Epithelial cell of esophagus (primary cell): ENCODE measurements at regions not wholly inside any gene's neighbourhood (a gene's known extent, or its start where the extent isn't known, plus 50 kb on each side); places are given as distances from the start of the nearest gene placed in this dataset.
A peak's percentile ranks its signal among the peaks of the same experiment; 100 is the strongest.

Experiments used
- DNase-seq: peaks from one replicate; pipeline ENCODE4 v3.0.0; 2010; ENCODE audit warnings: low read depth
- H3K4me3 ChIP-seq: 2 replicates; pipeline ENCODE4 v1.5.1; 2011; ENCODE audit warnings: mild to moderate bottlenecking, low read length, control low read depth
- TF ChIP-seq, protein P1 (sequence below): IDR thresholded peaks from 2 replicates; pipeline ENCODE4 v1.5.1; 2011; ENCODE audit warnings: low read depth, mild to moderate bottlenecking, low read length, control low read depth, inconsistent platforms; ENCODE audit not compliant: insufficient read depth; ENCODE audit errors: missing control alignments

DNA sequence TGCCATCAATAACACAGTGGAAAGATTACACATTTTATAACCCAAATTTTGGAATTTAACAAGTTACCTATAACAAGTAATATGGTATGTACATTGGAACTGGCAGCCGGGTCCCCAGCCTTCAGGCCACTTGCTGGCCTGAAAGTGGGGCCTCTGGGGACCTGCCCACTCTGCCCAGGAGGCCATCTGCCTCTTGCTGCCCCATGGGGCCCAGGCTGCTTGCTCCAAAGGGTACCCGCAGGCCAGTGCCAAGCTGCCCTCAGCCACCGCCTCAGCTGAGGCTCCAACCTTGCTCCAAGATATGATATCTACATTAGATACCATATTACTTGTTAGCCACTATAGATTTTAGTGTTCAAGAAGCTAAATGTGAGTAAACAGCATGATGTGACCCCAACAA, 120.8 kb upstream of the TMEFF2 start:
- no peak overlapping the region for H3K4me3 ChIP-seq
- TF ChIP-seq, protein P1, sequence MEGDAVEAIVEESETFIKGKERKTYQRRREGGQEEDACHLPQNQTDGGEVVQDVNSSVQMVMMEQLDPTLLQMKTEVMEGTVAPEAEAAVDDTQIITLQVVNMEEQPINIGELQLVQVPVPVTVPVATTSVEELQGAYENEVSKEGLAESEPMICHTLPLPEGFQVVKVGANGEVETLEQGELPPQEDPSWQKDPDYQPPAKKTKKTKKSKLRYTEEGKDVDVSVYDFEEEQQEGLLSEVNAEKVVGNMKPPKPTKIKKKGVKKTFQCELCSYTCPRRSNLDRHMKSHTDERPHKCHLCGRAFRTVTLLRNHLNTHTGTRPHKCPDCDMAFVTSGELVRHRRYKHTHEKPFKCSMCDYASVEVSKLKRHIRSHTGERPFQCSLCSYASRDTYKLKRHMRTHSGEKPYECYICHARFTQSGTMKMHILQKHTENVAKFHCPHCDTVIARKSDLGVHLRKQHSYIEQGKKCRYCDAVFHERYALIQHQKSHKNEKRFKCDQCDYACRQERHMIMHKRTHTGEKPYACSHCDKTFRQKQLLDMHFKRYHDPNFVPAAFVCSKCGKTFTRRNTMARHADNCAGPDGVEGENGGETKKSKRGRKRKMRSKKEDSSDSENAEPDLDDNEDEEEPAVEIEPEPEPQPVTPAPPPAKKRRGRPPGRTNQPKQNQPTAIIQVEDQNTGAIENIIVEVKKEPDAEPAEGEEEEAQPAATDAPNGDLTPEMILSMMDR = no peak
- DNase-seq = no peak

DNA sequence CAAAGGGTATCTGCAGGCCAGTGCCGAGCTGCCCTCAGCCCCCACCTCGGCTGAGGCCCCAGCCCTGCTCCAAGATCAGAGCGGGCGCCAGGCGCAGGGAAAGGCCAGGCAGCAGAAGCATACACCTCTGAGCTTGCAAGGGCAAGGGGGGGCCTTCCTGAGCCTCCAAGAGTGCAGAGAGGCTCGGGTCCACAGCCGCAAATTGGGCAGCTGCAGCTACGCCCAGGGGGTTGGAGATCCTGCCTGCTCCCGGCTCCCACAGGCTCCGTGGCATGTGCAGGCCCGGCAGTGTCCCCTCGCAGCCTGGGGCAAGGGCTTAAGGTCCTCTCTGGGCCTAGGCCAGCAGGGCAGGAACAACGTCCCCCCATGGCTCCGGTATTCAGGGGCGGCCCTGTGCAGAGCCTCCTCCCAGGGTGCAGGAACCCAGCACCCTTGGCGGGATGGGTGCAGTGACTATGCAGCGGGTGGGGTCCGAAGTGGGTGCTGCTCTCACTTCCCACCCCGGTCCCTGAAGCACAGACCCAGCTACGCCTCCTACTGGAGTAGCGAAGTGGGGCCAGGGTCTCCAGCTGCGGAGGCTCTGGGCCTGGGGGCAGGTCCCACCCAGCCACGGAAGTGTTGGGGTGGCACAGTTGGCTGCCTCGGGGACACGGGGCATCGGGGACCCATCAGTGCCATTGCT, 120.2 kb upstream of the TMEFF2 start:
- TF ChIP-seq, protein P1 = no peak
- DNase-seq = no peak
- no peak overlapping the region for H3K4me3 ChIP-seq

DNA sequence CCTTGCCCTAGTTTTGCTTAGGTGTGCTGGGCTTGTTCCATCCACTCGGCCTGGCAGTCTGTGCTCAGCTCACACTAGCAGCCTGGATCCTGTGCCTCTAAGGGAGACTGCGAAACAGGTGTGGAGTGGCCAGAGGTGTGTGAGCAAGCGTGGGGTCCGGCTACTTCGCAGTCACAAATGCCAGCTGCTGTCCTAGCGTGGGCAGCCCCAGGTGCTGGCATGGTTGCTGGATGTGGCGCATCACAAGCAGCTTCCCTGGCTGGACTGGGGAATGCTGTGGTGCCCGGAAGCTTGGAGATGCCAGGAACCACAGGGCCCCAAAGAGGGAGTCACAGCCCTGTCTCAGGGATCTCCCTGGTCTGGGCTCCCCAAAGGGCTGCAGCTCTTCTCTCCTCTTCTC, 119.0 kb upstream of the TMEFF2 start:
- TF ChIP-seq, protein P1 = no peak
- DNase-seq = no peak

DNA sequence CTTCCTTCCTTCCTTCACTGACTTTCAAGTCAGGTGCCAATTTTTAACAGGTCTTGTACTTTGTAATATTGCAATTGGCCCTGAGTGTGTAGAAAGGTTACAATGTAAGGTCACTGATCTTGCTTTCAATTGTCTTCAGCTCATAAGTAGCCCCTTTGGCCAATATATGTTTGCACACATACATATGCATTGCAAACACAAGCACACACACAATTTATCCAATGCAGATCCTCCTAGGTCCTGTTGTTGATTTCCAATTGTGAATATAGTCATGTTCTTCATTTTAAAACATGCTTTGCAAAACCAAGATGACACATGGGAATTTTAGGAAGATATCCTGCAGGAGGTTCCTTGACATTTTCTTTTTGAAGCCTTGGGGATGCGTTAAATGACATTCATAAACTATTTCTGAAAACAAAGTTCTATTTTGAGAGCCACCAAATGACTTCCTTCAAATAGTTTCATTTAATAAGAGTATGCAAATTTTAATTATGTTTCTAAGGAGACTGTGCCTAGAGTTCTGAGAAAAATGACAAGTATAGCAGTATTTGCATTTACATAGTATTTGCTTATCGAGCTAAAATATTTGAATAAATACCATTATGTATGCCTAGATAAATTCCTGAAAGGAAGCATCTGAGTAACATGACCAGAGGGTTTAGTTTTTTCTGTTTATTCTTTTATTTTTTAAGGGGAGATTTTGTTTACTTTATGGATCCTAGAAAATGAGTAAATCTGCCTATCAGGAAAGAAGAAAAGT, 117.1 kb upstream of the TMEFF2 start:
- TF ChIP-seq, protein P1 = no peak
- no peak overlapping the region for H3K4me3 ChIP-seq
- DNase-seq = no peak

More for the DNA sequence above, 119.0 kb upstream of the TMEFF2 start:
- no peak overlapping the region for H3K4me3 ChIP-seq

DNA sequence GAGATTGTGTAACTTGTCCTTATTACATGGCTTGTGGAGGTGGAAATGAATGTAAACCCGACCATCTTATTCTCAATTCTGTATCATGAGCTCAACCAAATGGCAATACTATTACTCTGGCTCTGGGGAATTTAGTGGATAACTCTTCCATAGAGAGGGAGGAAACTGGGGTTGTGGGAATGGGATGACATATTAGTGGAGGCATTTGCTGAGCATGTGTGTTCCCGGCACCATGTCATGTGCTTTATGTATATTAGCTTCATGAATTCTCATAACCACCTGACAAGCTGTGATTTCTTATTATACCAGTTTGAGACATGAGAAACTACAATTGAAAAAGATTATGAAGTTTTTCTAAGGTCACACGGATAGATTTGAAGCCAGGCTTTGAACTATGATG, 112.8 kb upstream of the TMEFF2 start:
- no peak overlapping the region for H3K4me3 ChIP-seq
- TF ChIP-seq, protein P1 = no peak
- DNase-seq = peak; percentile 32

DNA sequence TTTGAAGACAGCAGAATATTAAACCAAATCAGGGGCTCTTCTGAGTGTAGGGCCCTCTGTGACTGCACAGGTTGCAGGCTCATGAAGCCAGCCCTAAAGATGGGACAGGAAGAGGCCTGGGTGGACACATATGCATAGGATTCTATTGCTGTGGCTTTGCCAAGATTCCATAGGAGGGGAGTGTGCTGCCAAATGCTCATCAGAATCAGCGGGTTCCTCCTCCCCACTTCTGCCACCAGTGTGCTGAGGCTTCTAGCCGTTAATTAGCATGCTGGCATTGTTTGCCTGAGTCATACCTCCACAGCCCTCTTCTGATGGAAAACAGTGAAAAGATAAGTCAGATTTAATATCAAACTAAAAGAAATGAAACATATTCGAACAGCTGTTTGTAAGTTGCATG, 103.9 kb upstream of the TMEFF2 start:
- TF ChIP-seq, protein P1 = no peak
- DNase-seq = peak; percentile 2
- H3K4me3 ChIP-seq = no peak overlapping the region
